Activated CD4-positive, alpha-beta T cell treated with anti-CD3 and anti-CD28 coated beads, Interleukin-10, Interleukin-2, amounts not matched to agents 100 ng/mL and 50 ng/mL, durations not matched to agents 16 hours and 8 hours (primary cell): ENCODE measurements at regions not wholly inside any gene's neighbourhood (a gene's known extent, or its start where the extent isn't known, plus 50 kb on each side); places are given as distances from the start of the nearest gene placed in this dataset.
"Not testable (repeated sequence)": the region's sequence is repeated elsewhere in the genome, so short reads cannot be mapped to it uniquely, and the experiment has no call there.

Source experiments
- DNase-seq: peaks from one replicate; pipeline ENCODE4 v3.0.0-alpha.2; 2020

- DNase-seq = no peak
Measured at GRCh38 chr16:75929046-75929445, 202.8 kb upstream of the CPHXL start.

GRCh38 chr16:75931043-75931442, 204.8 kb upstream of the CPHXL start:
- no peak for DNase-seq

DNA sequence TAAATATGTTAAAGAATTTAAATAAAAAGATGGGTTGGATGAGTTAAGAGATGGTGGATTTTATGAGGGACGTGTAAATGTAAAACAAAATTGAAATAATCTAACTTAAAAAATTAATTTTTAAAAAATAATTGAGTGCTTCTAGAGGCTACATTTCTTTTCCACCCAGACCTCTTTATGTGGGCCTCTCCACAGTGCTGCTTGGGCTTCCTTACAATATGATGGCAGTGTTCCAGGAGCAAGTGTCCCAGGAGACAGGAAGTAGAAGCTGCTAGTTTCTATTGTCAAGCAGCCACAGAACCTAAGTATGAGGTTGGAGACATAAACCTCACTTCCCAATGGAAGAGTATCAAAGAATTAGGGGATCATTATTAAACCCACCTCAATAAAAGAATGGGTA, 205.7 kb upstream of the CPHXL start:
- DNase-seq = no peak

GRCh38 chr16:75938818-75939217, 212.5 kb upstream of the CPHXL start:
- no peak for DNase-seq

GRCh38 chr16:75942351-75942750, 216.1 kb upstream of the CPHXL start:
- DNase-seq = no peak

- no peak for DNase-seq
Measured at GRCh38 chr16:75942936-75943335, 216.6 kb upstream of the CPHXL start.

DNA sequence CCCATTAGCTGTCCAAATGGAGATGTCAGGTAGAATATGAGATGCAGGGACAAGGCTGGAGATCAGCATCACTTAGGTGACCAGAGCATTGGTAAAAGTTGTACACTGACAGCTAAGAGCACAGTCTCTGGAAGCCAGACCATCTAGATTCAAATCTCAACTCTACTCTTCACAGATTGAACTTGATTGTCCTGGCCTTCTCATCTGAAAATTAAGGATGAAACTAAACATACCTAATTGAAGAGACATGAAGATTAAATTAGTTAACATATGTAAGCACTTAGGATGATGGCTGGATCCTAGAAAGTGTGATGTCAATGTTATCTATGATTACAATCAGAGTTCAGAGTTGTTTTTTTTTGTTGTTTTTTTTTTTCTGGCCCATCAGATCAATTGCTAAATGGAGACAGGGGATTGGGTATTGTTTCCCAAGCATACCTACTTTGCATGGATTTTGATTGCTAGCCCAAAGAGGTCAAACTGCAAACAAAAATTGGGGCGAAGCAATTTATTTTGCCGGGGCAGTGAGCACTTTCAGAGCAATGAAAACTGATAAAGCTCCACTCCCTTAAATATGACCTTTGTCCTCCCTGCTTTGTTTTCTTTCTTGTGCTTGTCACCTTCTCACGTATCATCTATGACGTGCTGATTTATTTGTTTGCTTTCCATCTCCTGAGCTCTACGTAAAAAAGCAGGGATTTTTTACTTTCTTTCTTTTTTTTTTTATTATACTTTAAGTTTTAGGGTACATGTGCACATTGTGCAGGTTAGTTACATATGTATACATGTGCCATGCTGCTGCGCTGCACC, 217.6 kb upstream of the CPHXL start:
- DNase-seq = no peak

DNA sequence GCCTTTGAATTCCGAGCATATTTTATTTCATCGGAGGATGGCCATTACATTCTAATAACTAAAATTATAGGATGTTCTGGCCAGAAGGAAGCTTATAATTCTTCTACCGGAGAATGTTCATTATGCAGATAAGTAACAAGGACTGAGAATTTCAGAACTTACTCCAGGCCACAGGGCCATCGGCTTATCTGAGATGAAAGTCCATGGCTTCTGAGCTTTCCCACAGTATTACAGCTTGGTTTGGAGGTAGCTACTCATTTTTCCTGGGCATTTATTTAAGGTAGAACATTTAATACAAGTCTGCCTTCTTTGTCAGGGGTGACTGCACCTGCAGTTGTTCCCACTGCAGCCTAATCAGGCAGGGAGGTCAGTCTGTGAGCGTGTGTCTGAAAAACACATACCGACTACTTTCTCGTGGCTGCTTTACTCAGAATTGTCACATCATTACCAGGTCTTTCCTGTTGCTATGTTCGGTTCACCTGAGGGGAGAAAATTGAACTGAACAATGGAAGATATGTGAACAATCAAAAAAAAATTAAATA, 219.7 kb upstream of the CPHXL start:
- DNase-seq = no peak

- no peak for DNase-seq
Measured at GRCh38 chr16:75947626-75948239, 221.4 kb upstream of the CPHXL start.

- DNase-seq = no peak
Measured at GRCh38 chr16:75948441-75948840, 222.2 kb upstream of the CPHXL start.

- DNase-seq = no peak
Measured at GRCh38 chr16:75948886-75949285, 222.6 kb upstream of the CPHXL start.

GRCh38 chr16:75952124-75952523, 225.8 kb upstream of the CPHXL start:
- no peak for DNase-seq

DNA sequence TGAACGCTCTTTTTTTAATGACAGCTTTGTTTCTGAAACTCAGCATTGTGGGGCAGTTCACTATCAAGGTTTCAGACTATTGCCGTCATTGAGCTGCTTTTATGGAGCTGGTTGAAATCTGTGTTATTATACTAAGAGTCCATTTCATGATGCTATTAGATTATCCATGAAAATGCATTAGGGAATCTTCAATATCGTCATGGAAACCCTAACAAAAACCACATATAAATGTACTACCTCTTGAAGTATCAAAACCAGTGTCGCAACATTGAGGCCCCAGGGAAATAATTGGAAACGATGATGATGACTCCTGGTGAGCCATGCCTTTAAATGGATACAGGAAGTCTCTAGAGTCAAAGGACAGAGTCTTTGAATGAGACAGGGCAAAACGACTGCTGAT, 231.6 kb upstream of the CPHXL start:
- DNase-seq = no peak

- no peak for DNase-seq
Measured at GRCh38 chr16:75965504-75966374, 239.4 kb upstream of the CPHXL start.

GRCh38 chr16:75969120-75969519, 242.8 kb upstream of the CPHXL start:
- not testable (repeated sequence) for DNase-seq

GRCh38 chr16:75971334-75971733, 245.0 kb upstream of the CPHXL start:
- no peak for DNase-seq

DNA sequence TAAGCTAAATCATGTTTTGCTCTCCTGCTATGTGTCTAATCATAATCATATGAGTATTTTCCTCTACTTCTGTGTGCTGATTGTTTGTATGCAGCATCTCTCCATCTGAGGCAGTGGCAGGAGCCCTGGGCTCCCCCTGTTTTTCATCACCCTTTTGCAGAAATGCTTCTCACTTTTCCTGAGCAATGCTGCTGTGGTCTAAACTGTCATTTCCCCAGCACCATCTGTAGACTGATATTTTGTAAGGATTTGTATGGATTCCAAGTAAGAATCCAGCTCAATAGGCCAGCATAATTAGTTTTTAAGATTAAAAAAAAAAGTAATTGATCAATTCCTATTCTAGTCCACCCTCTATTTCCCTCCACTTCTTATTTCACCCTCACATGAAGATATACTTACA, 257.0 kb upstream of the CPHXL start:
- no peak for DNase-seq

DNA sequence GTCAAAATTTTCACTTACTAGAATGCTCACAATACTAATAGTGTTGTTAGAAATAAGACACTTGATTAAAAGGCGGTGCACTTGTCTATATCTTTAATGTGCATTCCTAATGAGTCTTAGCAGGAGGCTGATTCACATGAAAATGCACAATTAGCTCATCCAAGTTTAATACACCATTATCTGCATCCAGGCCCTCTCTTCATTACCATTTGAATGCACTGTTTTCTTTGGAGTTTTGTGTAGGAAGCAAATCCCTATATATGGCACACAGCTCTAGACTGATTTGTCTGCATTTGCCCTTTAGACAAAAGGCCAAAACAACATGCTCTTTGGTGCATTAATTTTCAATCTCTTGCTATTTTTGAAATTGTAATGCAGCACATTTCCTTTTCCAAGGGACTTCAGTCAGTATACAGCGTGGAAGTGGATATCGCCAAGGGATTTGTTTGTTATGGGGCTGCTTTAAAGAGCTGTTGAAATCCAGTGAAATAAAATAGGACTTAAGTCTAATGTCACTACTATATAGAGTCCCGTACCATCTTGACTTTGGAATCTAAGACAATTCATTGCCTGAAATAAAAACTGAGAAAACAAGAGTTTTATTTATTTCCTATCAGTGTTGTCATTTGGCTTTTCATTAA, 257.6 kb upstream of the CPHXL start:
- no peak for DNase-seq

DNA sequence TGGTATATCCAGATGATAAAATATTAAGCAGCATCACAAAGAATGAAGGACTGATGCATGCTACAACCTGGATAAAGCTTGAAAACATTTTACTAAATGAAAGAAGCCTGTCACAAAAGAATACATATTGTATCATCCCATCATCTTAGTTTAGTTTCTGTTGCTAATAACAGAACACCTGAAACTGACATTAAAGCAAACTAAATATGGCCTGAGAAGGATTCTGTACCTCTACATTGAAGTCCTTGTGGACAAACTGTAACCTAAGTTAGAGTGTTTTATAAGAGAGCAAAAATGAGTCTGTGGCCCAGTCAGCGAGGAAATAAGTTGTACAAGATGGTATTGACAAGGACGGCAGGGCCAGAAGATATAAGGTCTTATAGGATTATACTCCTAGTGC, 261.0 kb upstream of the CPHXL start:
- no peak for DNase-seq

DNA sequence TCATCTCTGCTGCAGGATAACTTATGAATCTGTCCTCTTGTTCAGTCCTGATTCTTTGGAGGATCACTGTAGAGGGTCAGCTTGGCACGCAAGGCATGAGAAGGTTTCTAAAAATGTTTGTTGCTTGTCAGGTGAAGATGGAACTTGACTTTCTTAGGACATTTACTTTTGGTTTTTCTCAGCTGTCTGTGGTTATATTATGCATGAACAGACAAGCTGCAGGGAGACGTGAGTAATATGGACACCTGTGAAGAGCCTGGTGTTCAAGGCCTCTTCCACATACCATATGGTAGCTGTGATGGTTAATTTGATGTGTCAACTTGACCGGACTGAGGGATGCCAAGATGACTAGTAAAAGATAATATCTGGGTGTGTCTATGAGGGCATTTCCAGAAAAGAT, 270.2 kb upstream of the CPHXL start:
- no peak for DNase-seq

DNA sequence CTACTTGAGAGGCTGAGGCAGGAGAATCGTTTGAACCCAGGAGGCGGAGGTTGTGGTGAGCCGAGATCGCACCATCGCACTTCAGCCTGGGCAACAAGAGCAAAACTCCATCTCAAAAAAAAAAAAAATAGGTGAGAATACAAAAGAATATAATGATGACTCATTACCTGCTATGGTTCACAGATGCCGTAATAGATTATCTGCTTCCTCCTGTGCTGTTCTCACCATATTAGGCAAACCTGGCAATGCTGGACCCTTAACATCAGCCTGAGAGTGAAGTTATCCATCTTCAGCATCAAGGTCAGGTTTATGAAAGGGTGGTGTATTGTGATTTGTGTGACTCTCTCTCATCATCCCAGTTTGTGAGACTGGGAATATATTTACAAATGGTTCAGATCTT, 271.3 kb upstream of the CPHXL start:
- no peak for DNase-seq

DNA sequence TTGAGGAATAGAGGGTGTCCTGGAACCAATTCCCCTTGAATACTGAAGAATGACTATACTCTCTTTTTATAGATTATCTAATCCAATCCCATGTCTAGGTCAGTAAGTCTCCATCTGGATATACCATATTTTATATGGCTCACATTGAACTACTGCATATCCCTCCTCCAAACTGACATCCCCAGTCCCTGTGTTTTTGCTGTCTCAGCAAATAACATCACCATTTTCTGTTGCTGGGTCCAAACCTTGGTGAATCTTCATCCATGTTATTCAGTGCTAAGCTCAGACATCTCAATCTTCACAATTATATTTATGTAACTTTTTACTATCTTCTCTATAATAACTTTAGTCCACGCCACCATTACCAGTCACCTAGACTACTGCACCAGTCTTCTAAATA, 269.6 kb upstream of the CNTNAP4 start:
- no peak for DNase-seq

DNA sequence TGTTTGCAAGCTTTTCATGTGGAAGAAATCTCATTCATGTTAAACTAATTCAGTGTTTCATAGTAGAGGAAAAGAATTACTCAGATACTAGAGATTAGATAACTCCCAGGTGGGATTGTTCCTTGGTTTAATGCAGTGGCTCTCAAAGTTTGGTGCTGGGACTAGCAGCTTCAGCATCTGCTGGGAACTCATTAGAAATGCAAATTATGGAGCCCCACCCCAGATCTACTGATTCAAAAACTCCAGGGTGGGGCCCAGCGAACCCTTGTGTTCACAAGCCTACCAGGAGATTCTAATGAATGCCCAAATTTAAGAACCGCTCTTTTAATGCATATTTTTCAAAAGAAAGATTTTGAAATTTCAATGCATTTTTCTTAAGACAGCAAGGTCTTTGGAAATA, 253.4 kb upstream of the CNTNAP4 start:
- DNase-seq = no peak
